SK-N-SH (cell line): ENCODE measurements at regions not wholly inside any gene's neighbourhood (a gene's known extent, or its start where the extent isn't known, plus 50 kb on each side); places are given as distances from the start of the nearest gene placed in this dataset.
"Not testable (repeated sequence)": the region's sequence is repeated elsewhere in the genome, so short reads cannot be mapped to it uniquely, and the experiment has no call there.

Source experiments
- CTCF ChIA-PET: fragments of 300-600, 350-600 bp; formaldehyde crosslinking; extraction: SDS; loops from one replicate; lab custom pipeline; 2021; lab: Yijun Ruan, JAX
- POLR2A ChIA-PET: fragments of 350-600 bp; sonication (Branson Sonifier 250); formaldehyde crosslinking; extraction: SDS; loops from one replicate; lab custom pipeline; 2020; ENCODE audit warnings: antibody characterized with exemption, inconsistent platforms; lab: Yijun Ruan, JAX
- DNase-seq: peaks from one replicate; pipeline ENCODE4 v3.0.0; 2012
- H2AFZ ChIP-seq: fragments of 200-600 bp; sonication (generic); 2 replicates; pipeline ENCODE4 v1.8.1; 2016; ENCODE audit warnings: antibody characterized with exemption, mild to moderate bottlenecking, low read depth
- H3F3A ChIP-seq: fragments of 200-600 bp; sonication (generic); replicated peaks from 2 replicates; pipeline ENCODE3; 2016; ENCODE audit warnings: antibody characterized with exemption, mild to moderate bottlenecking; ENCODE audit not compliant: insufficient read depth
- H3K27ac ChIP-seq, 2 experiments: fragments of 200-500 bp in 1 of 2; fragments of 200-600 bp in 1 of 2; sonication (Bioruptor generic) in 1 of 2; sonication (generic), shearing (Covaris generic) in 1 of 2; 2 replicates each; pipeline versions ENCODE4 v1.5.1 to v1.6.1; 2014 to 2016; ENCODE audit warnings: low read depth in 2 of 2, inconsistent platforms in 1 of 2, low read length in 1 of 2, mild to moderate bottlenecking in 1 of 2, mixed read lengths in 1 of 2
- H3K27me3 ChIP-seq: fragments of 200-600 bp; sonication (generic), shearing (Covaris generic); 2 replicates; pipeline ENCODE4 v1.6.1; 2016; ENCODE audit warnings: mixed run types; ENCODE audit not compliant: insufficient read depth
- H3K36me3 ChIP-seq, 2 experiments: fragments of 200-500 bp in 1 of 2; fragments of 200-600 bp in 1 of 2; sonication (Bioruptor generic) in 1 of 2; sonication (generic) in 1 of 2; replicated peaks in 1 of 2; 2 replicates each; pipeline versions ENCODE3 to v1.5.1; 2014 to 2016; ENCODE audit warnings: low read length in 1 of 2, mild to moderate bottlenecking in 1 of 2; ENCODE audit not compliant: insufficient read depth in 2 of 2, control insufficient read depth in 1 of 2
- H3K4me1 ChIP-seq, 2 experiments: fragments of 200-500 bp in 1 of 2; fragments of 200-600 bp in 1 of 2; sonication (Bioruptor generic) in 1 of 2; sonication (generic), shearing (Covaris generic) in 1 of 2; 2 replicates each; pipeline versions ENCODE4 v1.5.1 to v1.6.1; 2014 to 2016; ENCODE audit warnings: low read depth in 1 of 2, low read length in 1 of 2, mixed run types in 1 of 2; ENCODE audit not compliant: insufficient read depth in 2 of 2, control insufficient read depth in 1 of 2
- H3K4me2 ChIP-seq: fragments of 200-600 bp; sonication (generic), shearing (Covaris generic); 2 replicates; pipeline ENCODE4 v1.6.1; 2017; ENCODE audit warnings: mixed run types
- H3K4me3 ChIP-seq, 2 experiments: fragments of 200-500 bp in 1 of 2; fragments of 200-600 bp in 1 of 2; sonication (Bioruptor generic) in 1 of 2; sonication (generic), shearing (Covaris generic) in 1 of 2; 2 replicates each; pipeline versions ENCODE4 v1.5.1 to v1.8.1; 2014 to 2016; ENCODE audit warnings: low read depth in 2 of 2, inconsistent platforms in 1 of 2, low read length in 1 of 2, mild to moderate bottlenecking in 1 of 2, mixed read lengths in 1 of 2, moderate library complexity in 1 of 2
- H3K79me2 ChIP-seq: fragments of 200-600 bp; sonication (generic); 2 replicates; pipeline ENCODE4 v1.8.1; 2017; ENCODE audit warnings: mild to moderate bottlenecking; ENCODE audit not compliant: insufficient read depth
- H3K9ac ChIP-seq: fragments of 200-600 bp; sonication (generic); 2 replicates; pipeline ENCODE4 v1.6.1; 2017; ENCODE audit warnings: mixed run types
- H3K9me2 ChIP-seq: fragments of 200-600 bp; sonication (generic); 2 replicates; pipeline ENCODE4 v1.6.1; 2017; ENCODE audit warnings: mixed run types
- H3K9me3 ChIP-seq: fragments of 200-600 bp; sonication (generic); 2 replicates; pipeline ENCODE4 v1.6.1; 2017; ENCODE audit warnings: mixed run types, mild to moderate bottlenecking, moderate library complexity
- H4K20me1 ChIP-seq: fragments of 200-600 bp; sonication (generic); 2 replicates; pipeline ENCODE4 v1.6.1; 2017; ENCODE audit warnings: mild to moderate bottlenecking, mixed run types; ENCODE audit not compliant: insufficient read depth
- ELF1 ChIP-seq: IDR thresholded peaks from 2 replicates; pipeline ENCODE4 v1.4.0; 2012
- EP300 ChIP-seq, 2 experiments: IDR thresholded peaks; 2 replicates each; pipeline versions ENCODE4 v1.4.0 to v1.6.1; 2012; ENCODE audit warnings: borderline replicate concordance in 1 of 2, low read depth in 1 of 2, low read length in 1 of 2
- FOXM1 ChIP-seq: IDR thresholded peaks from 2 replicates; pipeline ENCODE4 v1.4.0; 2012; ENCODE audit warnings: low read depth, mild to moderate bottlenecking
- IRF3 ChIP-seq: fragments of 150-350 bp; IDR thresholded peaks from 2 replicates; pipeline ENCODE4 v1.6.1; 2016; ENCODE audit warnings: mild to moderate bottlenecking, low read depth, low read length
- JUND ChIP-seq: IDR thresholded peaks from 2 replicates; pipeline ENCODE4 v1.4.0; 2012
- MEF2A ChIP-seq: IDR thresholded peaks from 2 replicates; pipeline ENCODE4 v1.4.0; 2012; ENCODE audit warnings: low read depth, borderline replicate concordance
- NFIC ChIP-seq: IDR thresholded peaks from 2 replicates; pipeline ENCODE4 v1.4.0; 2012; ENCODE audit warnings: borderline replicate concordance
- PBX3 ChIP-seq: IDR thresholded peaks from 2 replicates; pipeline ENCODE4; 2012
- RAD21 ChIP-seq: IDR thresholded peaks from 2 replicates; pipeline ENCODE4 v1.6.1; 2012; ENCODE audit warnings: mild to moderate bottlenecking, low read length
- RFX5 ChIP-seq: IDR thresholded peaks from 2 replicates; pipeline ENCODE4 v1.6.1; 2012; ENCODE audit warnings: mild to moderate bottlenecking, improper control_type of control experiment, low read length
- TAF1 ChIP-seq: IDR thresholded peaks from 2 replicates; pipeline ENCODE4 v1.6.1; 2012; ENCODE audit warnings: low read depth, mild to moderate bottlenecking, low read length, moderate library complexity, borderline replicate concordance
- YY1 ChIP-seq: IDR thresholded peaks from 2 replicates; pipeline ENCODE4 v1.4.0; 2012; ENCODE audit warnings: low read depth, mild to moderate bottlenecking
- ZBTB33 ChIP-seq: IDR thresholded peaks from 2 replicates; pipeline ENCODE4 v1.4.0; 2012; ENCODE audit warnings: low read depth, borderline replicate concordance
- WGBS: methylation state at CpG from one replicate; pipeline ENCODE4 v1.1.6; 2017; ENCODE audit warnings: low lambda C conversion rate; 5-methylcytosine and 5-hydroxymethylcytosine counted together

- TF ChIP-seq YY1, result no peak
- no peak for TF ChIP-seq RAD21
- TF ChIP-seq ELF1, result no peak
- TF ChIP-seq NFIC, result no peak
- TF ChIP-seq, all 33 proteins: peak for 0
Observed at GRCh38 chr6:51214442-51214841, 395.8 kb downstream of the TFAP2B start (continued).

- H3F3A ChIP-seq, result no peaks in the 10 kb centered on the region
- ChIA-PET CTCF (no interaction called here), POLR2A (no interaction called here)
- no peak overlapping the region for H3K9ac ChIP-seq
- H3K27me3 ChIP-seq, result no peaks in the 10 kb centered on the region
- H3K36me3 ChIP-seq, result no peaks in the 10 kb centered on the region
- 22% methylated on average over 3 of the region's 3 CpGs for WGBS
- TF ChIP-seq MEF2A (no peak), RFX5 (no peak), NFIC (no peak), TAF1 (no peak), ELF1 (no peak), JUND (no peak), PBX3 (no peak), IRF3 (no peak), ZBTB33 (no peak), EP300 (IDR thresholded peaks at IDR 0.05; ENCODE audit: borderline replicate concordance in 1 of 2, low read depth in 1 of 2, low read length in 1 of 2) (no peak), FOXM1 (no peak)
- no peak overlapping the region for H2AFZ ChIP-seq
- DNase-seq, result no peak
- H3K27ac ChIP-seq, result no peak overlapping the region
- no peaks in the 10 kb centered on the region for H3K79me2 ChIP-seq
- H3K9me2 ChIP-seq, result no peaks in the 10 kb centered on the region
- H3K4me2 ChIP-seq, result no peak overlapping the region
- H3K9me3 ChIP-seq, result no peaks in the 10 kb centered on the region
- no peaks in the 10 kb centered on the region for H4K20me1 ChIP-seq
- H3K4me3 ChIP-seq, result no peak overlapping the region
- H3K4me1 ChIP-seq, result no peaks in the 10 kb centered on the region; a peak in 1 of 4 replicates
Observed at GRCh38 chr6:51218181-51218580, 399.5 kb downstream of the TFAP2B start.

GRCh38 chr6:51224580-51225240, 406.0 kb downstream of the TFAP2B start:
- CTCF ChIA-PET, H4K20me1 ChIP-seq, H3F3A ChIP-seq, H3K9ac ChIP-seq, H3K4me2 ChIP-seq, H3K9me3 ChIP-seq, POLR2A ChIA-PET, H3K27me3 ChIP-seq, DNase-seq, H3K27ac ChIP-seq, H3K79me2 ChIP-seq, H3K9me2 ChIP-seq, H3K4me3 ChIP-seq, H3K4me1 ChIP-seq, H2AFZ ChIP-seq, H3K36me3 ChIP-seq: not testable (repeated sequence)
- WGBS, result 52% methylated on average over 4 of the region's 19 CpGs
